Heart left ventricle (tissue), 13 donors: ENCODE measurements at regions not wholly inside any gene's neighbourhood (a gene's known extent, or its start where the extent isn't known, plus 50 kb on each side); places are given as distances from the start of the nearest gene placed in this dataset.

Source experiments
- POLR2A ChIP-seq, 2 donors: fragments of 450-650 bp; IDR thresholded peaks; one replicate each; pipeline ENCODE4 v1.6.1; 2017; ENCODE audit warnings: antibody characterized with exemption in 2 of 2, mild to moderate bottlenecking in 2 of 2, moderate library complexity in 2 of 2
- TF ChIP-seq, protein P1 (sequence below), 12 donors: fragments of 200-600 bp; sonication (generic) in 4 of 12; IDR thresholded peaks; one replicate each; pipeline versions ENCODE4 v1.5.0 to v1.8.0; 2018 to 2022; ENCODE audit warnings: antibody characterized with exemption in 12 of 12, mild to moderate bottlenecking in 5 of 12
- donor health status: ischemic (EF 13 %, LVEDD 7.1; RV severe dilation, severe dysfunction).
- donor health status: DM: no; HTN: yes; CAD: no.
- donor health status: DM: no; HTN: no; CAD: no.
- donor health status: ischemic (EF 25% LVEDD 6.9; RV normal size, moderate dysfunction).
- donor health status: ischemic (EF 25% LVEDD 5.7; RV mildly dilated, moderate dysfunction).
- donor health status: ischemic (EF 35%, LVEDD 5.7; RV mildly dilated, moderate dysfunction).
- donor health status: nonischemic (EF 11% LVEDD 7.7; RV severe dilation, severe dysfunction).
- donor health status: DM: yes; HTN: yes; CAD: no.
- donor health status: PGD.
- donor health status: ischemic (EF 29% LVEDD 5.4; RV normal size, mild dysfunction).
- donor health status: nonischemic (EF 23%, LVEDD 6.1; RV moderate dilation, normal function).

DNA sequence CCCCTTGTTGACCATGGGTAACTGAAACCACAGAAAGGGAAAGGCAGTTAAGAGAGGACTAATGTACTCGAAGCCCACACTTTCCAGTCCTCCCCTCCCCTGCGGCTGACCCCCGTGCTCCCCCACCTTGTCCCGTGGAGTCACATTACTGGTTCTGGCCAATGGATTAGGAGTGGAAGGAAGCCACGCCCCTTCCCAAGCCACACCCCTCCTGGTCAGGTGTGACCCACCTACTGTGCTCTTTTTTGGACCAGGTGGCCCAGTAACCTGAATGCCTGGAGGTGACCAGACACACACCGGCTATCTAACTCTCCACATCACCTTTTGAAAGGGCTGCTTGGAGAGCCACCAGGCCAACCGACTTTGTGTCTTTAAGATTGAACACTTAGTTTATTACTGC lies 109.3 kb upstream of the MSX1 start:
- TF ChIP-seq POLR2A (IDR thresholded peaks at IDR 0.05) = no peak
- TF ChIP-seq, protein P1, sequence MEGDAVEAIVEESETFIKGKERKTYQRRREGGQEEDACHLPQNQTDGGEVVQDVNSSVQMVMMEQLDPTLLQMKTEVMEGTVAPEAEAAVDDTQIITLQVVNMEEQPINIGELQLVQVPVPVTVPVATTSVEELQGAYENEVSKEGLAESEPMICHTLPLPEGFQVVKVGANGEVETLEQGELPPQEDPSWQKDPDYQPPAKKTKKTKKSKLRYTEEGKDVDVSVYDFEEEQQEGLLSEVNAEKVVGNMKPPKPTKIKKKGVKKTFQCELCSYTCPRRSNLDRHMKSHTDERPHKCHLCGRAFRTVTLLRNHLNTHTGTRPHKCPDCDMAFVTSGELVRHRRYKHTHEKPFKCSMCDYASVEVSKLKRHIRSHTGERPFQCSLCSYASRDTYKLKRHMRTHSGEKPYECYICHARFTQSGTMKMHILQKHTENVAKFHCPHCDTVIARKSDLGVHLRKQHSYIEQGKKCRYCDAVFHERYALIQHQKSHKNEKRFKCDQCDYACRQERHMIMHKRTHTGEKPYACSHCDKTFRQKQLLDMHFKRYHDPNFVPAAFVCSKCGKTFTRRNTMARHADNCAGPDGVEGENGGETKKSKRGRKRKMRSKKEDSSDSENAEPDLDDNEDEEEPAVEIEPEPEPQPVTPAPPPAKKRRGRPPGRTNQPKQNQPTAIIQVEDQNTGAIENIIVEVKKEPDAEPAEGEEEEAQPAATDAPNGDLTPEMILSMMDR (IDR thresholded peaks at IDR 0.05) = no peak
